ENCODE measurements at regions not wholly inside any gene's neighbourhood (a gene's known extent, or its start where the extent isn't known, plus 50 kb on each side); places are given as distances from the start of the nearest gene placed in this dataset.

DNA sequence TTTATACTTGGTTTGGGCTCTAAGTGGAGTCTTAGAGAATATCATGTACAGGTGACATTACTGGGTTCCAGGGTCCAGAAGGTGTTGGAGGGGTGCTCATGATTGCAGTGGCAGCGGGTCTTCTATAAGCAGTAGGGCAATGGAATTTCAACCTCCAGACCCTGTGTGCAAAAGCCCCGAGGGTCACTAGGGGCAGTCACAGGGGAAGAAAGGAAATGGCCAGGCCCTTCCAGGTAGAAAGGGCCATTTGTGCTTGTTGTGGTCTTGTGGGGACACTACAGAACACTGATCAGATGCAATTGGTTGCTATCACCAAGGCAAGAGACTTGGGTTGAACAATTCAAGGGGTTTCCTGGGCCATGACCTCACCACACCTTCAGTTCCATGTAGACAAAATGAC, 283.4 kb downstream of the GADD45G start:
- DNase-seq: no peak

DNA sequence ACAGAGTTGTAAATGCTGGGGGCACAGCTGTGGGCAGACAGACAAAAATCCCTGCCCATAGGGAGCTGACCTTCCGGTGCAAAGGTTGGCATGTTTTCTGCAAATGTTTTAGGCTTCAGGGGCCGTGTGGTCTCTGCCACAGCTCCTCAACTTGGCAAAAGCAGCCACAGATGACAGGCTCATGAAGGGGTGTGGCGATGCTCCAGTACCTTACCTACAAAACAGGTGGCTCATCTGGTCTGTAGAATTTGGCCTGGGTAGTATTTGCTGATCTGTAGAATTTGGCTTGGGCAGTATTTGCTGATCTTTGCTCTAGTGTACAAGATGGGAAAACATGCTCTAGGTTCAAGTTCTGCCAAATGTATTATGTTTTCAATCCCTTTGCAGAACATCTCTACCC, 283.9 kb downstream of the GADD45G start:
- DNase-seq: no peak

DNA sequence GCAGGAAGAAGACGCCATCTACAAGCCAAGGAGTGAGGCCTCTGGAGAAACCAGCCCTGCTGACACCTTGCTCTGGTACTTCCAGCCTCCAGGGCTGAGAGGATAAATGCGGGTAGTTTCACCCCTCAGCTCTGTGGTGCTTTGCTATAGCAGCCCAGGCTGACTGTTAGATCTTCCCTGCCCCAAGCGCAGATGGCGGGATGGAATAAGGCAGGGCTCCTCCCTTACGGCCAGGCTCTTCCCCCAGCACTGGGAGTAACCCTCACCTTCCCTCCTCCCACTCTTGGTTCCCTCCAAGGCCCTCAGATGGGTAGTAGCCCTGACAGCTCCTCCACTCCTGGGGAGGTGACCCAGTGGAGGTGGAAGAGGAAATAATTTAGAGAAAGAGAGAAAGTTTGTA, 285.1 kb downstream of the GADD45G start:
- no peak for DNase-seq

DNA sequence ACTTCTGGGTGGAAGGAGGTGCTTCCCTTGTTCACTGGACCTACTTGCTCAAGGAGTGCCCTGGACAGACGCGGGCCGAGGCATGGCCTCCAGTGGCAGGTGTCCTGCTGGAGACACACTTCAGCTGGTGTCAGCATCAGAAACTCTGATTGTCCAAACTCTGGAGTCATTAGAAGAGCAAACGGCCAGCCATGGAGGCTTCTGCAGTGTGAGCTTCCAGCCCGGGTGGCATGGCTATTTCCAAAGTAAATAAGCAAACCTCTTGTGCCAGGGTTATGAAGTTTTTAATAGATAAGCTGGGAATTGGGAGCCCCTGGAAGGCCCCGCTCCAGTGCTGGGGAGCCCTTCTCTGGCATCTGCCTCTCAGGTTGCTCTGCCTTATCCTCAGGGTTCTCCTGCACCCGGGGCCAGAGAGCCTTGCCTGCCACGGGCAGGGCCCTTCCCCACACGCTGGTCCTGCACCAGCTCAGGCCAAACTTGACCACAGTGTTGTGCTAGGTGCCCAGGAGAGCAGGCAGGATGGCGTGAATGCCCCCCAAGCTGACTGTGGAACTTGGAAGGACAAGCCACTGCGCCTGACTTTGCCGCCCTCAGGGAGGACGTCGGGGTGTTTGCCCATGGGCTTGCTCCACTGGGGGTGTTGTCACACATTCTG, 285.6 kb downstream of the GADD45G start:
- no peak for DNase-seq

- no peak for DNase-seq
These were observed 286.4 kb downstream of the GADD45G start for GRCh38 chr9:89891221-89891590.

- DNase-seq: no peak
These were observed 286.9 kb downstream of the GADD45G start for GRCh38 chr9:89891591-89892304.

GRCh38 chr9:89892920-89893319, 288.1 kb downstream of the GADD45G start:
- no peak for DNase-seq

DNA sequence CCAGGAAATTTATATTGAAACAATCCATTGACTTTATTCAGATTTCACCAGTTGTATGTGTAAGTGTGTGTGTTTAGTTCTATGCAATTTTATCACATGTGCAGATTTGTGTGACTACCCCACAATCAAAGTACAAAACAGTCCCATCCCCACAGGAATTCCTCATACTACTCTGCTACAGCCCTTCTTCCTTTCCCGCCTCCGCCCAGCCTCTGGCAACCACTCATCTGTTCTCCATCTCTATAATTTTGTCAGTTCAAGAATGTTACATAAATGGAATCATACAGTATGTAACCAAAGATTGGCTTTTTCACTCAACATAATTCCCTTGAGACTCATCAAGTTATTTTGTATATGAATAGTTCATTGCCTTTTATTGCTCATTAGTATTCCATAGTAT, 289.1 kb downstream of the GADD45G start:
- no peak for DNase-seq

DNA sequence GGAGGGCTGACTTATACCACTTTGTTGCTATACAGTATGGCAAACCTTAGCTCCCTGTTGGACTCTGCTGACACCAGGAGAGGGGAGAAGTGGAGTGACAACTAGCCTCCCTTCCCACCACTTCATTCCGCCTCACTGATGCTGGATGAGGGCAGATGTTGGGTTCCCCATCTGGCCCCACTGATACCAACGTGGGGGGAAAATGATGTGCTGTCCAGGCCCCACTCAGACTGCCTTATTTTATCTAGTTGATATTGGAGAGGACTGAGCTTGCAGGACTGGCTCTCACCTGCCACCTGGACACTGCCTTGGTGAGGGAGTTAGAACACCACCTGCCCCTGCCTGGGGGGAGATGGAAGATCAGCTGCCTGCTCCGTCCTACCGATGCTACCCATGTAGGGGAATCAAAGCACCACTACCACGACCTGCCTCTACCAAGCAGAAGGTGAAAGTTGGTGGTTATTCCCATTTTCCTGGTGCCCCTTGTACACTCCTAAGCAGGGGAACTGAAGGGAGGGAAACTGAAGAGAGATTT, 292.1 kb downstream of the GADD45G start:
- no peak for DNase-seq

GRCh38 chr9:89899573-89899972, 294.8 kb downstream of the GADD45G start:
- no peak for DNase-seq

DNA sequence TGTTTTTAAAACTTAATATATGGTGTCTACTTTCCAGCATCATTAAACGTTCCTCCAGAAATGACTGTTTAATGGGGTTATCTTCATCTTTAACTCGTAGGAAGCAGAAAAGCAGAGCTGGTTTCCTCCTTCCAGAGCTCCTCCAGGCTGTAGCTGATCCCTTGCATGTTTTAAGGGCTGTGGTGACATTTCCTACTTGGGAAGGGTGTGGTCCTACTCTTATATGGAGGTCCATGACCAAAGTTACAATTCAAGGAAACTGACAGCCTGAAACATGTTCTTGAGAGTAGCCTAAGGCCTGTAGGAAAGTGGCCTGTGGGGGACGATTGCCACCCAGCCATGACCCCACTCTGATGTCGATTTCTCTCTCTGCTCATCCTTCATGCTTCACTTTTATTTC, 297.1 kb downstream of the GADD45G start:
- DNase-seq: no peak

- no peak for DNase-seq
These were observed 297.8 kb downstream of the GADD45G start for GRCh38 chr9:89902450-89903140.

- no peak for DNase-seq
These were observed 298.3 kb downstream of the GADD45G start for GRCh38 chr9:89903141-89903475.

DNA sequence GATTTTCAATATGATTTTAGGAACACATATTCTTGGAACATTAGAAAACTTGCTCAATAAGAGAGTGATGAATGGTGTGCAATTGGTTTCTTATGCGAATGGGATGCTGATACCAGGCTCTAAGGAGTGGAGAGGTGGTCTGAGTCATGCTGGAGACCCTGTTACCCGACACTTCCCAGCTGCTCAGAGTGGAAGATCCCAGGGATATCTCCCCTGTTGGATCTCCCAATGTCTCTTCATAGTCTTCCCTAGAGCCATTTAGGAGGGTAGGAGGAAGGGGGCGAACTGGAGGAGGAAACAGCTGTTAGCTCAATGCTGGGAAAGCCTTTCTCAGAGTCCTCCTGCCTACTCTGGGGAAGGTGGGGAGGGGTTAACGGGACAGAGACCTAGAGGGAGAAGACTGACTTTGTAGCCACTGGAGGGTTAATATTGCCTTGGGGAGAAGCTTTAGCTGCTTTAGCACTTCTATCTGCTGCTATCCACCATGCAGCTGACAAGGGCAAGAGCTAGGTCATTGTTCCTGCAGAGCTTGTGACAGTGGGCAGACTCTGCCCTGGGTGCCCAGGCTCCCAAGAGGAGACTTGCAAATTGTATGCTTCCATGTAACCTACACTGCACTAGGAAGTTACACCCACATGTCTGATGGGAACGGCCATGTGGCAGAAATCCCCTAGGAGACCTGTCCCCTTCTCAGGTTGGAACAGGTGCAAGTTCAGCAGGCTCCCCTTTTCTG, 301.0 kb downstream of the GADD45G start:
- DNase-seq: no peak

DNA sequence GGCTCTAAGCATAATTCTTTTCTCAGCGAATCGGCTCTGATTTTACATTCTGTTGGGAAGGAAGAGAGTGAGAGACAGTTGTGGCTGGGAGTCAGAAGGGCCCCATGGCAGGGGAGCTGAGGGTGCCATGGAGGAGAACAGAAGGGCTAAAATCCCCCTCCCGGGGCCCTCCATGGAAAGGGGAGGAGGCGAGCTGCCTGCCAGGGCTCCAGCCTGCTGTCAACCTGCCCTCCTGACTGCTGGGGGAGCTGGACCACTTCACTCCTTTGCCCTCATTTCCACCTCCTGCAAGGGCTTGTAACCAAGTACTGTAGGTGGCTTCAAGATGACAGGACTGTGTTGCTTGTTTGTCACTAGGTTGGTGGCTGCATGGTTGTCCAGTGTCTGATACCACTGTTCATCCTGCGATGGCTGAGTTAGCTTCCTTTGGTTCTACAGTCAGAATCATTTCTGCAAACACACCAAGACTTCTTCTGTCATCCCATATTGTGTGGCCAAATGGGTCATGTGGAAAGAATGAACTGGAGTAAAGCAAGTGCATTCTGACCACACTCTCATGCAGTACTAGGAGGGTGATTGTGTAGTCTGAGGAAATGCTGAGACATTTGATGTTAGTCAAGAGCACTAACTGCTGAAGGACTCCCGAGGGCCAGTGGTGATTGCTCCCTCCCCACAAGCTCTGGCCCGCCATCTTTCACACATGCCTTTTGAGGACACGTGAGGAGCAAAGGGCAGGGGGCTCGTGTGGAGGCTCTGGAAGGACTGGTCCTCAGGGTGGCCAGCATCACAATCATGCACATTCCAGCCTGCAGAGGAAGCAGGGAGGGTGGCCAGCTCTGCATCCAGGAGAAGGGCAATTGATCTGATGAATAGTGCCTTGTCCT, 307.2 kb downstream of the GADD45G start:
- no peak for DNase-seq

DNA sequence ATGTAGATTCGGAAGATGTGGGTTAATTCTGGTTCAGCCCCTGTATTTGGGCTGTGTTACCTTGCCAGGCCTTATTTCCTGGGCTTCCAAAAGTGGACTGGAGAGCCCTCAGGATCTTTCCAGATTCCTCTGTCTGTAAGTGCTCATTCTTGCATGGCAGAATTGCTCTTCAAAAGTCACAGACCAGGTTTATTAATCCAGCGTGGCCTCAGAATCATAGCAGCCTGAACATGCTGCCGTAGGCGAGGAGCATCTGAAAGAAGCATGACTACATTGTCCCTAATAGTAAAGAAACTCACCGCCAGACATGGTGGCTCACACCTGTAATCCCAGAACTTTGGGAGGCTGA, 307.8 kb downstream of the GADD45G start:
- no peak for DNase-seq

DNA sequence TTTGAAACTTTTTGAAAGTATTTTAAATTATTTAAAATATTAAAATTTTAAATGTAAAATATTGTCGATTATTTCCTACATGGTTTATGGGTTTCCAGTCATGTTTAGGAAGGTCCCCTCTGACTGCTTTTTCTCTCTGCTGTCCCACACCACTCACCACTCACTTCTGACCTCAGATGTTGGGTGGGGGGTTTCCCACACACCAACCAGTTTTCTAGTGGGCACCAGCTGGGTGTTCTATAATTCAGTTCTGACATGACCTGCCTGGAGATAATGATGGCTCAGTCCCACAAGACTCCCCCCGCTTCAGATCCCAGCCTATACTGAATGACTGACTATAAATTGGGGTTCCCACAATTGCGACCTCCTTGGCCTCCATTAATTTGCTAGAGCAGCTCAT, 310.4 kb downstream of the GADD45G start:
- DNase-seq: no peak

DNA sequence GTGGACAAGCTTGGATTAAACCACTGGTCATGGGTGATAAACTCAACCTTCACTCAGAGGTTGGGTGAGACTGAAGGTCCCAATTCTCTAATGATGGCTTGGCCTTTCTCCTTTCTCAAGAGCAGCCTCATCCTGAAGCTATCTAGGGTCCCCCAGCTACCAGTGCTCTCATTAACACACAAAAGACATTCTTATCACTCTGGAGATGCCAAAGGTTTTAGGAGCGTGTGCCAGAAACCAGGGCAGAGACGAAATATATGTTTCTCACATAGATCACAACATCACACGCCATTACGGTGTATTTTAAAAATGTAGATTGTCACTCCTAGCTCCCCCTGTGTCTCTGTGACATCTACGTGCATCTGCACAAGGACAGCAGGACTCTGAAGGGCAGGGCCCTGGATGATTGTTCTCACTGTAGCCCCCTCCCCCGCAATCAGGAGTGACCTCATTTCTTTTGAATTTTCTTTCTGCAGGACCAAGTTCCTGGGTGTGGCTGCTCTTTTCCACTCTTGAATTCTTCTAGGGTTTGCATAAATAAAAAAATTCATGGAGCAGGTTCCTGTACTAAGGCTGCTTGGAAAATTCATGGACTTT, 311.3 kb downstream of the GADD45G start:
- DNase-seq: no peak

DNA sequence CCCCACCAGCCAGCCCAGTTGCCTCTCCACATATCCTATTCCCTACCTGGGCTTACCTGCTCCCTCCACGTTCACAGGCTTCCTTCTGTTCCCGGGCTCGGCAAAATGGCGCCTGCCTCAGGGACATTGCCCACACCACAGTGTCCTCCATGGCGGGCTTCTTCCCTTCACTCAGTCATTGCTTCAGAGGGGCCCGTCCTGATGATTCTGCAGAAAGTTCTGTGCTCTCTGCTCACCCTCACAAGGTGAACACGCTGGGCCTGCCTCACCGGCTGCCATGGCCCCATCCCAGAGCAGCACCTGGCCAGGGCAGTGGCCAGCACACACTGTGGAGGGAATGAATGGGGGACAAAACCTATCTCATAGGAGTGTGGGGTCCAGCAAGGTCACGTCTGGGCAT, 313.0 kb downstream of the GADD45G start:
- no peak for DNase-seq

GRCh38 chr9:89919171-89919681, 314.4 kb downstream of the GADD45G start:
- DNase-seq: peak; percentile 31

DNA sequence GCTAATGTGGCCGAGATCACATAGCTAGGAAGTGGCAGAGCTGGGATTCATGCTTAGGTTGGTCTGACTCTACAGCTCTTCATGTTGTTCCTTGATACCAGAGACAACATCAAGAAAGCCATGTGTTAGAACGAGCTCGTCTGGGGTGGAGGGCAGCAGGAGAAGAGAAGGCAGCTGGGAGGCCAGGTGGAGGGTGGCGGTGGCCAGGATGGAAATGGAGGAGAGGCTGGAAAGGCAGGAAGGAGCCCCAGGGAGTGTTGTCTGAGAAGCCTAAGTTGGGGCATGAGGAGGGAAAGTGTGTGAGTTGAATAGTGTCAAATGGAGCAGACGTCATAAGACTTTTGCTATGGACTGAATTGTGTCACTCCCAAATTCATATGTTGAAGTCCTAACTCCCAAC, 315.3 kb downstream of the GADD45G start:
- DNase-seq: no peak

DNA sequence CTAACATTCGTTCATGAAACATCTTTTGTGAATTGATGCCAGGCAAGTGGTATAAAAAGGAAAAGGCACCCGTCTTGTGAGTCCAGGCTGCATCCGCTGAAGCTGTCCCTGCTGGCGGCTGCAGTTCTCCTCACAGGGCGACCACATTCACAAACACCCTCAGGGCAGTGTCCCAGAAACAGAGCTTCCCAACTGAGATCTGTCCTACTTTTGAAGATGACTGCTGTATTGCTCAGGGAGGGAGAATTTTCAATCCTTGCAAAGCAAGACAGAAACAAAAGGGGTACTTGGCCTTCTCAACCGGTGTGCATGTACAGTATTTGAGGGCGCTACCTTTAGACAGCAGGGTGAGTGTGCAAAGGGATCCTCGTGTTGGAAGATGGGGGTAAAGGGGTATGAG, 316.1 kb downstream of the GADD45G start:
- no peak for DNase-seq

Data from CD4-positive, alpha-beta T cell treated with Interleukin-10 for 1 hour (primary cell).